ENCODE measurements at regions not wholly inside any gene's neighbourhood (a gene's known extent, or its start where the extent isn't known, plus 50 kb on each side); places are given as distances from the start of the nearest gene placed in this dataset.

DNA sequence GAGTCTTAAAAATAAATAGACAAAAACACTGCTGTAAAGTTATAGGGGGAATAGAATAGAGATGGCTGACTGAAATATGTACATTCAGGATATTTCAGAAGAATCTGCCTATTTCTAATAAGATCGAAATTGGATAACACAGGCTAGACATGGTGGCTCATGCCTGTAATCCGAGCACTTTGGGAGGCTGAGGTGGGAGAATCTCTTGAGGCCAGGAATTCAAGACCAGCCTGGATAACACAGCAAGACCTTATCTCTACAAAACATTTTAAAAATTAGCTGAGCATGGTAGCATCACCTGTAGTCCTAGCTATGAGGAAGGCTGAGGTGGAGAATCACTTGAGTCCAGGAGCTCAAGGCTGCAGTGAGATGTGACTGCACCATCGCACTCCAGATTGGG, 146.6 kb upstream of the CCDC150 start:
- TF ChIP-seq POLR2A (IDR thresholded peaks at IDR 0.05) (no peak), POLR2AphosphoS5 (IDR thresholded peaks at IDR 0.05) (no peak), EP300 (IDR thresholded peaks at IDR 0.05) (no peak)
- TF ChIP-seq, protein P1, sequence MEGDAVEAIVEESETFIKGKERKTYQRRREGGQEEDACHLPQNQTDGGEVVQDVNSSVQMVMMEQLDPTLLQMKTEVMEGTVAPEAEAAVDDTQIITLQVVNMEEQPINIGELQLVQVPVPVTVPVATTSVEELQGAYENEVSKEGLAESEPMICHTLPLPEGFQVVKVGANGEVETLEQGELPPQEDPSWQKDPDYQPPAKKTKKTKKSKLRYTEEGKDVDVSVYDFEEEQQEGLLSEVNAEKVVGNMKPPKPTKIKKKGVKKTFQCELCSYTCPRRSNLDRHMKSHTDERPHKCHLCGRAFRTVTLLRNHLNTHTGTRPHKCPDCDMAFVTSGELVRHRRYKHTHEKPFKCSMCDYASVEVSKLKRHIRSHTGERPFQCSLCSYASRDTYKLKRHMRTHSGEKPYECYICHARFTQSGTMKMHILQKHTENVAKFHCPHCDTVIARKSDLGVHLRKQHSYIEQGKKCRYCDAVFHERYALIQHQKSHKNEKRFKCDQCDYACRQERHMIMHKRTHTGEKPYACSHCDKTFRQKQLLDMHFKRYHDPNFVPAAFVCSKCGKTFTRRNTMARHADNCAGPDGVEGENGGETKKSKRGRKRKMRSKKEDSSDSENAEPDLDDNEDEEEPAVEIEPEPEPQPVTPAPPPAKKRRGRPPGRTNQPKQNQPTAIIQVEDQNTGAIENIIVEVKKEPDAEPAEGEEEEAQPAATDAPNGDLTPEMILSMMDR (IDR thresholded peaks at IDR 0.05) = no peak

All from stomach (tissue), 4 donors.